Caki2 (cell line): ENCODE measurements at regions not wholly inside any gene's neighbourhood (a gene's known extent, or its start where the extent isn't known, plus 50 kb on each side); places are given as distances from the start of the nearest gene placed in this dataset.

Experiments
- DNase-seq: peaks from one replicate; pipeline ENCODE4 v3.0.0-alpha.2; 2015; ENCODE audit warnings: low read depth
- in situ Hi-C: cut with HindIII; loops from 2 replicates; pipeline ENCODE4 v1.10.0; 2016; ENCODE audit warnings: low sequenced_read_pairs, low pct_unique_long_range_greater_than_20kb, mixed read lengths

DNA sequence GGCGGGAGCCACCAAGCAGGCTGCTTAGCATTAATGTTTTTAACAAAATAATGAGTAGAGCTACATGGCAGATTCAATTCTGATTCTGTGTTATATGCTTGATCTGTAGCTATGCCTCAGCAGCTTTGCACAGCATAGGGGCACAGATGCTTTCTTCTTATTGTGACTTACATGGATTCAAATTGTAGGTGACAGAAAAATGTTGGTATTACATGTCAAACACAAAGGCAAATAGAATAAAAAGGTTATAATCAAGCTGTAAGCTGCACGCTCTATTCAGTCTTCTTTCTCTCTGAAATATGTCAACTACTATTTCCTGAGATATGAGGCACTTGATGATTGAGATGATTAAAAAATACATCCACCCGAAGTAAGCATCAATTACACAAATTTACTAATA lies 1573.8 kb downstream of the FAM181B start:
- DNase-seq: no peak
- in situ Hi-C loops: no loop called here

DNA sequence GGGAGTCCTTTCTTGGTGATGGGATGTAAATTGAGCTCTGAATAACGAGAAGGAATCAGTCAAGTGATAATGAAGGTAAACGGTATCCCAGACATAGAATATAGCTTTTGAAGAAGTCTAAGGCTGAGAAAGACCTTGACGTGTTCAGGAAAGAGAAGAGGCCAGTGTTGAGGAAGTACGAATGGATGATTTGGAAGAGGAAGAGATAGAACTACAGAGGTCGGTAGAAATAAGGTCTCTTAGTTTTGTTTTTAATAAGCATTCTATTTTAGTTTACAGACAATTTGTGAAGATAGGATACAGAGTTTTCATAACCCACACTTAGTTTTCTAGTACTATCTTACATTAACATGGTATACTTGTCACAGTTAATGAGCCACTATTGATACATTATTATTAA lies 1598.1 kb downstream of the FAM181B start:
- in situ Hi-C loops: no loop called here

DNA sequence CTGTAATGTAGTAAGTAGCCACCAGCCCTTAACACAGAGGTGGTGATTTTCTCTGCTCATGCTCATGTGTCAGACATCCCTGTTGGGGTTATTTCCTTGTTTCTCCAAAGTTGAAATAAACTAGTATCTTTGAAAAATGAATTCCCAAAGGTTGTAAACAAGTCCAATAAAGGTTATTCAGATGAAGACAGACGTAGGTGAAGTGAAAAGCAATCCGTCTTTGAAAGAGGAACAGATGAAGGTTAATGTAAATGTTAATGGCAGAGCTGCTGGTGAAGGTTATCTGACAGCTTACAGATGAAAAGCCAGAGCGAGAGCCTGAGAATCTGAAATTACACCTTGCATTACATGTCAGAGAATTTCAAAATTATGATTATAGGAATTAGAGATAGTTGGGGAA lies 1604.0 kb downstream of the FAM181B start:
- no peak for DNase-seq
- in situ Hi-C loops: no loop called here

More for the DNA sequence above, 1598.1 kb downstream of the FAM181B start:
- no peak for DNase-seq

DNA sequence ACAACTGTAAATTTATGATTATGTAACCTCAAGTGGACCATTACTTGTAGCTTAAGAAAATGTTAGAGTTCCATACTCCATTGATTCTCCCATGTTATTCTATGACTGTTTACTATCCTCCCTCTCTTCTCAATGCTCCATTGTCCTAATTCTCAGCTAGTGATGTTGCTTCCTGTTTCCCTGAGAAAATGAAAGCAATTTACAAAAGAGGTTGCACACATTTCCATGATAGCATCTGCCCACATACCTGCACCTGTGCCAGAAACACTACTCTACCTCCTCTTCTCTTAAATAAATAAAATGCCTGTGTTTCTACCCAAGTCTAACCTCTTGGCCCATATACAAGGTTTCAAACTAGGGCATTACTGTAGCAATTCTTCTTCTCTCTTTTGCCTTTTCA lies 1620.9 kb downstream of the FAM181B start:
- DNase-seq: no peak
- in situ Hi-C loops: no loop called here

DNA sequence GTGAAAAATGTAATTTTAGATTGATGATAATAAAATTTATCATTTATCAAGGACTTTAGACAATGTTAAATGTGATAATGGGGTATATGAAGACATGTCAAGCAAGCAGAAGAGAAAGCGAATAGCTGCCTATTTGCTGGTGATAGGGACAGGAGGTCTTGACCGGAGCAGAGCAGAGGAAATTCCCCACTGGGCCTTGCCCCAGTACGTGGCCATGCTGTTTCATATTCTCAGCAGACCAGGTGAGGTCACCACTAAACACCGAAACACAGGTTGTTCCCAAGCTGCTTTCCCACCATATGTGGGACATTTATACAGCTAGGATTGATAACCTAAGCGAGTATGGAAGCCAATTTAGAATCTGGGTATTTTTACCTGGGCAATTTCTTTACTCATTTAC lies 1629.6 kb downstream of the FAM181B start:
- in situ Hi-C loops: no loop called here
- DNase-seq: no peak

DNA sequence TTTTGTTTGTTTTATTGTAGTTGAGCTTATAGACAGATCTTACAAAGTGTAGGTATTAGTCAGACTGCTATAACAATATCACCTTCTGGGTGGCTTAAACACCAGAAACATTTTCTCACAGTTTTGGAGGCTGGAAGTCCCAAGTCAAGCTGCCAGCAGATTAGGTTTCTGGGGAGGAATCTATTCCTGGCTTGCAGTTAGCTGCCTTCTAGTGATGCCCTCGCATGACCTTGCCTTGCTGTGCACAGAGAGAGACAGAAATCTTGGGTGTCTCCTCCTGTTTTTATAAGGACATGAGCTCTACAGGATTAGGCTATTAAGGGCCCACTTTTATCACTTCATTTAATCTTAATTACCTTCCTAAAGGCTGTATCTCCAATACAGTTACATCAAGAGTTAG lies 1635.2 kb downstream of the FAM181B start:
- in situ Hi-C loops: no loop called here
- no peak for DNase-seq

DNA sequence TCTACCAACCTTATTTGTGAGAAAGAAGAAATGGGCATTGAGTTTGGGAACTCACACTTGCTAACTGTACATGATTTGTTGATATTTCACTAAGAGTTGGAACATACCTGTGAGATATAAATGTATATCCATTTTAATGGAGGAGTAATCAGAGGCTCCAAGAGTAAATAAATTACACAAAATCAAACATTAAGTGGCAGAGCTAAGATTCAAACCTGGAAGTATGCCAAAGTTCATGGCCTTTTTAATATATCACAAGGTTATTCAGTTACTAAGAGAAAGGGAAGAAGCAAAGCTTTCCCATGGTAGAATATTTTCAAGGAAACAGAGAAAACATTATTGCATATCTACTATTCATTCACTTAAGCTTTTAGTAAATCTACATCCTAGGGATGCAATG lies 1641.1 kb downstream of the FAM181B start:
- in situ Hi-C loops: no loop called here
- peak; percentile 3 for DNase-seq

DNA sequence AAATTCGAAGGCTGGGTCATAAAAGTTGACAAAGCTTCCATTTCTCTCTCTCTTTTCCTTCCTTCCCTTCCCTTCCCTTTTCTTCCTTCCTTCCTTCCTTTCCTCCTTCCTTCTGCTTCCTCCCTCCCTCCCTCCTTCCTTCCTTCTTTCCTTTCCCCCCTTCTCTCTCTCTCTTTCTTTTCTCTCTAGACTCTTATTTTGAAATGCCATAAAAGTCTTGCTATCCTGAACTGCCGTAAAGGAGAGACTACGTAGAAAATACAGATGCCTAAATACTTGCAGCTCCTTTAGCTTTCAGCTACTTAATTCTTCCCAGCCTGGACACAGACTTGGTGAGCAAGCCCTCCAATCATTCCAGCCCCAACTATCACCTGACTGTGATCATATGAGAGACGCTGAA lies 1644.4 kb downstream of the FAM181B start:
- no peak for DNase-seq
- in situ Hi-C loops: no loop called here

DNA sequence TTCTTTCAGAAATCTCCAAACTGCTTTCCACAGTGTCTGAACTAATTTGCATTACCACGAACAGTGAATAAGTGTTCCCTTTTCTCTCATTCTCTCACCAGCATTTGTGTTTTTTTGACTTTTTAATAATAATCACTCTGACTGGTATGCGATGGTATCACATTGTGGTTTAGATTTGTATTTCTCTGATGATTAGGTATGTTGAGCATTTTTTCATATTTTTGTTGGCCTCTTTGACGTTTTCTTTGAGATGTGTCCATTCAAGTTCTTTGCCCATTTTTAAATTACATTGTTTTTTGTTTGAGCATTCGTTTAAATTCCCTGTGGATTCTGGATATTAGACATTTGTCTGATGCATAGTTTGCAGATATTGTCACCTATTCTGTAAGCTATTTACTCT lies 1639.6 kb upstream of the TENM4 start:
- in situ Hi-C loops: no loop called here

DNA sequence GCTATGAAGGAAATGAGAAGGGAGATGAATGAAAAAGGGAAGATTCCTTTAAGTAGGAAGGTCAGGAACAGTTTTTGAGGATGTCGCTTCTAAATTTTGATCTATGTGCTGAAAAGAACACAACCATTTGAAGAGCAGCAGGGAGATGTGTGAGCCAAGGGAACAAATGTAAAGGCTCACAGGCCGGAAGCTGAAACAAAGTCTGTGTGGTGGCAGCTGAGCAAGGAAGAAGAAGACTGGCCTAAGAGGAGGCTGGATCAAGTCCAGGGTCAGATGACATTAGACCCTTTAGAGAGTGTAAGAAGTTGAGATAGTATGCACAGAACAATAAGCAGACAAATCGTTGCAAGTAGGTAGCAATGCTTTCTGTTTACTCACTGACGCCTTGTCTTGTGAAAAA lies 1631.4 kb upstream of the TENM4 start:
- in situ Hi-C loops: no loop called here
- no peak for DNase-seq

More for the DNA sequence above, 1639.6 kb upstream of the TENM4 start:
- DNase-seq: no peak

DNA sequence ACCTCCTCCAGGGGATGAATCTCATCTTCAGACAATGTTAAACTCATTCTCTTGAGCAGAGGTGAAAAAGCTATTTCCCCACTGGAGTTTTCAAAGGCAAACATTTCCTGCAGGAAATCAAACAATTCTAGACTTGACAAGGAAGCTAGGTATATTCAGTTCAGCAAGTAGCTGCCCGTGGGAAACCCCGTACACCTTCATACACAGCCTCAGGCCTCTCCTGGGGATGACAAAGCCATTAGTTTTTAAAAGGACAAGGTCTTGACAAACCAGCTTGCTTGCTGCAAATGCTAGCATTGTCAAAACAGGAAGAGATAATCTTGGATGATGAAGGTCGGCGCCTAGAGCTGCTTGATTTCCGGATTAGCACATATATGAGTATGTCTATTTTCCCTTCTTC lies 1630.8 kb upstream of the TENM4 start:
- no peak for DNase-seq
- in situ Hi-C loops: no loop called here

DNA sequence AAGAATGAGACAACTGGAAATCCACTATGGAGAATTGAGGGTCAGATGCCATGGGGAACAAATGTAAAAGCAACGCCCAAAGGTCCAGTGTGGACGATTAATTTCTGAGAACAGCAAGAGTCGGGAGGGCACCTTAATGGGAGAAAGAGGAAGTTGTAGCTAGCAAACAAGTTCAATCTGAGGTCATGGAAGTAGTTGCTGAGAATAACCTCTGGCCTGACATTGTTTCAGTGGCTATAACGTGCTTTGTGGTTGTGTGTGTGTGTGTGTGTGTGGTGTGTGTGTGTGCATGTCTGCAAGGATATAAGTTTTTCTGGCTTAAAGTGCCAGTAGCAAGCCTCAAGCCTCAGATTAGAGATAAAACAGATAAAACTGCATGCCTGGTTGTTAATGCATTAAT lies 1630.1 kb upstream of the TENM4 start:
- no peak for DNase-seq
- in situ Hi-C loops: no loop called here

DNA sequence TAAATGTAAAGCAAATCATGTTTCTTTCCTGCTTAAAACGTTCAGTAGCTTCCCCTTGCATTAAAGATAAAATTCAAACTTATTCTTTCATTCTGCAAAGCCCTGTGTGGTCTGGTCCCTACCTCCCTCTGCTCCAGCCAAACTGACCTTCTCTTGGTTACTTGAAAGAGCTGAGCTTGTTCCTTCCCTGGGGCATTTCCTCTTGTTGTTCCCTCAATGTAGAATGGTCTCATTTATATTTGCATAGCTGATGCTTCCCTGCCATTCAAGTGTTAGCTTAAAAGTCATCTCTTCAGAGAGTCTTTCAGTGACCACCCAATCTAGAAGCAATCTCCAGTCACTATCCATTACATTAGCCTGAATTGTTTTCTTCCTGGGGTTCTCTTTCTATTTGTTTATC lies 1618.5 kb upstream of the TENM4 start:
- no peak for DNase-seq
- in situ Hi-C loops: no loop called here

DNA sequence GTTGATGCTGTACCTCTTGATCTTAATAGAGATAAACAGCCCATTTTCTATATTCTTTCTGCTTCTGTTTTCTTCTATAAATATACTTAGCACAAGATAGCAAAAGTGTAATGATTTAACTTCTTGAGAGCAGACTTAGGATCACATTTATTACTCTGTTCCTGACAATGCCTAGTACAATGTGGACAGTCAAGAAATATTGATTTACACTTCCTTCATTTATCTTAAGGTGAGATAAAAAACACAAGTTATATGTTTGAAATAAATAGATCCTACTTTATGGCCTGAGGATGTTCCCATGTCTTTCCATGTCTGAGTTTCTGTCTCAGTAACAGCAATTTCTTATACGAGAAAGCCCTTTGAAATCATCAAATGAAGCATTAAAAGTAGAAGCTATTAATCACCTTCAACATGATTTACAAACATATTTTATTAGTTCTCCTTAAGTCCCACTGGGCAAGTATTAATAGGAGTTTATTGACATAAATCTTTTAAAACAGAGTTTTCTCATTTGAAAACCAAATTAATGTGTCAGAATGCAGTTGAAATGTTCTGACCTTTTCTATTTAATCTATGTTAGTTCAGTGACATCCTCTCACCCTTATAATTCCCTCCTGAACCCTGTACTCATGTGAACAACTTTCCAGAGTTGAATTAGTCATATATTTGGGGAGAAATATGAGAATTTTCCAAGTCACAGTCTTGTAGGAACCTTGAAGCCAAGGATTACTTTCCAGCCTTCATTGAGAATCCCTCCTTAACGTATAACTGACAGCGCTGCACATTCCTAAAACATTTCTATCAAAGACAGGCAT lies 1611.7 kb upstream of the TENM4 start:
- no peak for DNase-seq
- in situ Hi-C loops: no loop called here

DNA sequence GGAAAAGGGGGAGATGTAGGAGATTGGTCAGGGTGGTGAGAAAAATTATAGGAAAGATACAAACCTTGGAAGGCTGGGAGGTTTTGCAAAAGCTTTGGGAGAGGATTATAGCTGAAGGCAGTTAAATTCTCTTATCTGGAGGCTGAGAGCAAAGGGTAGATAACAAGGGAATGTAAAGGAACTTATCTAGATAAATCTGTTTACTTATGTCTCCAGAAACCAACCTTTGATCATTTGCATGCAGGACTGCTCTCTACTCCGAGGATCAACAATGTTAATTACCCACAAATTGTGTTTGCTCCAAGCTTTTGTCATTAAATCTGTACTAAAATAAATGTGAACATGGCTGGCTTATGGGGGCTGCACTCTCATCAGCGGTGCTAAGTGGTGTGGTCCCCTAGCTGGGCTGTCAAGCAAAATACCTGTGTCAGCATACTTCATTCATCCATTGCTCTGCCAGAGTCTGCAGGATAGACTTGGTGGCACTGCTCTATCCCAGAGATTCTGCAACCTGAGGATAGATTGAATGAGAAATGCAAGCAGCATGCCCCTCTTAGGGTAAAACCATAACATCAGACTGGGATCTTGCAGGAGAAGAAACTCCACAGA lies 1599.2 kb upstream of the TENM4 start:
- in situ Hi-C loops: no loop called here
- no peak for DNase-seq

DNA sequence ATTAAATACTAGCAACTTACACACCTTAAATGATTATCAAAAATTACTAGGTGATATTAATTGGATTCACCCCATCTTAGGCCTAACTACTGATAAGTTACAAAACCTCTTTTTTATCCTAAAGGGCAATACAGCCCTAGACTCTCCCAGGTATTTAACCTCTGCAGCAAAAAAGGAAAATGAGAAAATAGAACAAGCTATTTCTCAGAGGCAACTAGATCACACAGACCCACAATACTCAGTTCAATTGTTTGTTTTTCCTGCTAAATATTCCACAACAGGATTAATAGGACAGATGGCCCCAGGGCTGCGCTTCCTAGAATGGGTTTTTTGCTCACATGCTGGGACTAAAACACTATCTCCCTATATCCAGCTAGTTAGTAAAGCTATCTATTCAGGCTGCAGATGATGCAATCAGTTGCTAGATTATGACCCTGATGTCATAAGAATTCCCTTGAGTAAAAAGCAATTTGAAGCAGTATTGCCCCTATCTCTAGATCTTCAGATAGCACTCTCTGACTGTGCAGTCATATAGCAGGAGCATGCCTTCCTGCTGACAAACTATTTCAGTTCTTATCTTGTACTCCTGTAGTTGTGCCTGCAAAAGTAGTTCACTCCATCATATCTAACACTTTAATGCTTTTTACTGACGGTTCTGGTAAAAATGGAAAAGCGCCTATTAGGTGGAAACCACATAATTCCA lies 1595.5 kb upstream of the TENM4 start:
- in situ Hi-C loops: no loop called here
- no peak for DNase-seq

DNA sequence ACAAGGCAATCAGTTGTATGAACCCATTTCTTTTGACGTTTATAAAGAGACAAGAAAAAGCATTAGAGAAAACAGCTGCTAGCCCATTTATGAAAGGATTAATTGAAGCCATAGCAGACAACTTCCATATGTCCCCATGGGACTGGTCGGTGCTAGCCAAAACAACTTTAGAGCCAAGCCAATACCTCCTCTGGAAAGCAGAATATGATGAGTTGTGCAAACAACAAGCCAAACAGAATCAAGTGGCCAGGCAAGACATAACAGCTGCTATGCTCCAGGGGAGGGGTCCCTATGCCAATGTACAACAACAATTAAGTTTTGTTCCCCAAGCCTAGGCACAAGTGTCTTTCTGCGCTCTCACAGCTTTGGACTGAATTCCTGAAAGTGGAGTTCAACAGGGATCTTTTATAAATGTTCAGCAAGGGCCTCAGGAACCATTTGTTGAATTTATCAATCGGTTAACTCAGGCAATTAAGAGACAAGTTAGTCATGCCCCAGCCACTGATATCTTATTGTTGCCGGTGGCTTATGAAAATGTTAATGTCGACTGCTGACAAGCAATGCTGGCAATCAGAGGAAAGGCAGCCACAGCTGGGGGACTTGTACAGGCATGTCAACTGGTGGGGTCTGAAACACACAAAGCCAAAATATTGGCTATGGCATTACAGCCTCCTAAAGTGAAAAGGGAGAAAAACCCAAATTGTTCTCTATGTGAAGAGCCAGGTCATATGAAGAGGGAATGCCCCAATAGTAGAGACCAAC lies 1593.1 kb upstream of the TENM4 start:
- DNase-seq: no peak
- in situ Hi-C loops: no loop called here

DNA sequence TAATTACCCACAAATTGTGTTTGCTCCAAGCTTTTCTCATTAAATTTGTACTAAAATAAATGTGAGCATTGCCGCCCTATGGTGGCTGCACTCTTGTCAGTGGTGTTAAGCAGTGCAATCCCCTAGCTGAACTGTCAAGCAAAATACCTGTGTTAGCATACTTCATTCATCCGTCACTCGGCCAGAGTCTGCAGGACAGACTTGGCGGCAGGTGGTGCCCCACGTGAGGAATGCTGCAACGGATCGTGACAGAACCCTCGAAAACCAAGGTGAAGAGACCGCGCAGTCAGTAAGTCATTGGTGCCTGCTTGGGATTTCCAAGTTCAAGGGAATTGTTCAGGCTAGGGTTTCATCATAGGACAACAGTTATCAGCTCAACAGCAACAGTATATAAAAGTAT lies 1592.1 kb upstream of the TENM4 start:
- in situ Hi-C loops: no loop called here
- no peak for DNase-seq

DNA sequence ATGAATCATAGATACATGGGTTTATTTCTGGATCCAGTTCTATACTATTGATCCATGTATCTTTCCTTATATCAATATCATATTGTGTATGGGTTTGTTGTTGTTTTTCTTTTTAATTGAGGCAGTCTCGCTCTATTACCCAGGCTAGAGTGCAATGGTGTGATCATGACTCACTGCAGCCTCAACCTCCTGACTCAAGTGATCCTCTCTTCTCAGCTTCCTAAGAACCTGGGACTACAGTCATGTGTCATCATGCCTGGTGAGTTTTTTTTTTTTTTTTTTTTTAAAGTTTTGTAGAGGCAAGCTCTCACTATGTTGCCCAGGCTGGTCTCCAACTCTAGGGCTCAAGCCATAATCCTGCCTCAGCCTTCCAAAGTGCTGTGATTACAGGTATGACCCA lies 1589.4 kb upstream of the TENM4 start:
- peak; percentile 57 for DNase-seq
- in situ Hi-C loops: no loop called here
